NCI-H2107 treated with DMSO at 0.1 percent for 48 hours (cell line): ENCODE measurements at regions not wholly inside any gene's neighbourhood (a gene's known extent, or its start where the extent isn't known, plus 50 kb on each side); places are given as distances from the start of the nearest gene placed in this dataset.

Source experiments
- DNase-seq: peaks from one replicate; lab custom pipeline; 2025; ENCODE audit not compliant: unreplicated experiment; lab: John Stamatoyannopoulos, UW

- DNase-seq = no peak
Measured at GRCh38 chr12:91608542-91608941, 425.9 kb upstream of the DCN start.

- no peak for DNase-seq
Measured at GRCh38 chr12:91606662-91607377, 424.2 kb upstream of the DCN start.

GRCh38 chr12:91604897-91605296, 422.3 kb upstream of the DCN start:
- no peak for DNase-seq

GRCh38 chr12:91603060-91603459, 420.4 kb upstream of the DCN start:
- DNase-seq = no peak

- DNase-seq = no peak
Measured at GRCh38 chr12:91601054-91601453, 418.4 kb upstream of the DCN start.

- DNase-seq = no peak
Measured at GRCh38 chr12:91594715-91595114, 412.1 kb upstream of the DCN start.

GRCh38 chr12:91591639-91591987, 409.0 kb upstream of the DCN start:
- no peak for DNase-seq

GRCh38 chr12:91590966-91591638, 408.5 kb upstream of the DCN start:
- no peak for DNase-seq

GRCh38 chr12:91588874-91589454, 406.3 kb upstream of the DCN start:
- DNase-seq = no peak

GRCh38 chr12:91586015-91586414, 403.4 kb upstream of the DCN start:
- DNase-seq = no peak

- no peak for DNase-seq
Measured at GRCh38 chr12:91582811-91583210, 400.2 kb upstream of the DCN start.

GRCh38 chr12:91579516-91580263, 397.1 kb upstream of the DCN start:
- no peak for DNase-seq

GRCh38 chr12:91577586-91578539, 395.2 kb upstream of the DCN start:
- DNase-seq = peak; percentile 65

GRCh38 chr12:91576432-91576831, 393.8 kb upstream of the DCN start:
- DNase-seq = no peak

- DNase-seq = no peak
Measured at GRCh38 chr12:91575630-91576029, 393.0 kb upstream of the DCN start.

- no peak for DNase-seq
Measured at GRCh38 chr12:91574975-91575374, 392.4 kb upstream of the DCN start.

- DNase-seq = no peak
Measured at GRCh38 chr12:91574391-91574790, 391.8 kb upstream of the DCN start.

- DNase-seq = no peak
Measured at GRCh38 chr12:91572869-91573268, 390.3 kb upstream of the DCN start.

- no peak for DNase-seq
Measured at GRCh38 chr12:91567100-91567485, 384.5 kb upstream of the DCN start.

- DNase-seq = no peak
Measured at GRCh38 chr12:91566328-91567099, 383.9 kb upstream of the DCN start.
